Colonic mucosa (tissue), 4 donors: ENCODE measurements at regions not wholly inside any gene's neighbourhood (a gene's known extent, or its start where the extent isn't known, plus 50 kb on each side); places are given as distances from the start of the nearest gene placed in this dataset.
A peak's percentile ranks its signal among the peaks of the same experiment; 100 is the strongest.

Source experiments
- DNase-seq: peaks from one replicate; pipeline ENCODE4 v3.0.0-alpha.2; 2020
- H3K27ac ChIP-seq: fragments of 200-600 bp; one replicate; pipeline ENCODE4 v1.8.0; 2021
- H3K27me3 ChIP-seq: fragments of 200-600 bp; one replicate; pipeline ENCODE4 v1.8.0; 2021
- H3K36me3 ChIP-seq: fragments of 200-600 bp; one replicate; pipeline ENCODE4 v1.8.0; 2021
- H3K4me1 ChIP-seq: fragments of 200-600 bp; one replicate; pipeline ENCODE4 v1.8.0; 2021; ENCODE audit warnings: mild to moderate bottlenecking
- H3K4me3 ChIP-seq: fragments of 200-600 bp; one replicate; pipeline ENCODE4 v1.8.0; 2021
- H3K9ac ChIP-seq, 2 donors: one replicate each; pipeline ENCODE4 v1.7.0; 2013; ENCODE audit warnings: control low read depth in 2 of 2, low read depth in 2 of 2, low read length in 2 of 2
- H3K9me3 ChIP-seq: fragments of 200-600 bp; one replicate; pipeline ENCODE4 v1.8.0; 2021
- intact Hi-C: fragments of 100-400 bp; cut with DNase I; formaldehyde crosslinking; loops from one replicate; pipeline ENCODE4 v1.14.1; 2022
- TF ChIP-seq, protein P1 (sequence below): fragments of 200-600 bp; IDR thresholded peaks from one replicate; pipeline ENCODE4 v1.8.0; 2022; ENCODE audit warnings: antibody characterized with exemption, mild to moderate bottlenecking
- donor health status: healthy.
- donor health status: DM: no; HTN: no; CAD: no.
- donor health status: DM: no; HTN: no; CAD: no.

DNA sequence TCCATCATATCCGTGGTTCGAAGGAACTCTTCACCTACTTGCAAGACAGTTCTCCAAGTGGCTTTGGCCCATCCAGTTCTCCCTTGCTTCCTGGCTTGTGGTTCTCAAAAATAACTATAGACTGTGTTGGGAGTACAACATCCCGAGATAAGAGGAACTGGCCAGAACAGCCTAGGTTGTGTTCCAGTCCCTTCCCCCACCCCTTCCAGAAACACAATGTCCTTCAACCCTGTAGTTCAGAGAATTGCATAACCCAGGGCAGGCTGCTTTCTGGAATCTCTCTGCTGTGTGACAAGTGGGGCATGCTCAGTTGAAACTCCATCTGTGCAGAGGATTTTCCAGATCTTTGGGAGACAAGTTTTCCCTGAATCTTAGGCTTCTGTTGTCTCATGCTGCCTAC lies 206.5 kb downstream of the PCDH10 start:
- no peaks in the 10 kb centered on the region for H3K4me1 ChIP-seq
- intact Hi-C loops = no loop called here
- TF ChIP-seq, protein P1, sequence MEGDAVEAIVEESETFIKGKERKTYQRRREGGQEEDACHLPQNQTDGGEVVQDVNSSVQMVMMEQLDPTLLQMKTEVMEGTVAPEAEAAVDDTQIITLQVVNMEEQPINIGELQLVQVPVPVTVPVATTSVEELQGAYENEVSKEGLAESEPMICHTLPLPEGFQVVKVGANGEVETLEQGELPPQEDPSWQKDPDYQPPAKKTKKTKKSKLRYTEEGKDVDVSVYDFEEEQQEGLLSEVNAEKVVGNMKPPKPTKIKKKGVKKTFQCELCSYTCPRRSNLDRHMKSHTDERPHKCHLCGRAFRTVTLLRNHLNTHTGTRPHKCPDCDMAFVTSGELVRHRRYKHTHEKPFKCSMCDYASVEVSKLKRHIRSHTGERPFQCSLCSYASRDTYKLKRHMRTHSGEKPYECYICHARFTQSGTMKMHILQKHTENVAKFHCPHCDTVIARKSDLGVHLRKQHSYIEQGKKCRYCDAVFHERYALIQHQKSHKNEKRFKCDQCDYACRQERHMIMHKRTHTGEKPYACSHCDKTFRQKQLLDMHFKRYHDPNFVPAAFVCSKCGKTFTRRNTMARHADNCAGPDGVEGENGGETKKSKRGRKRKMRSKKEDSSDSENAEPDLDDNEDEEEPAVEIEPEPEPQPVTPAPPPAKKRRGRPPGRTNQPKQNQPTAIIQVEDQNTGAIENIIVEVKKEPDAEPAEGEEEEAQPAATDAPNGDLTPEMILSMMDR = no peak
- no peak overlapping the region for H3K27ac ChIP-seq
- H3K4me3 ChIP-seq = no peak overlapping the region
- H3K9ac ChIP-seq = no peak overlapping the region
- H3K27me3 ChIP-seq = no peaks in the 10 kb centered on the region
- no peak for DNase-seq
- no peaks in the 10 kb centered on the region for H3K9me3 ChIP-seq
- H3K36me3 ChIP-seq = no peaks in the 10 kb centered on the region

DNA sequence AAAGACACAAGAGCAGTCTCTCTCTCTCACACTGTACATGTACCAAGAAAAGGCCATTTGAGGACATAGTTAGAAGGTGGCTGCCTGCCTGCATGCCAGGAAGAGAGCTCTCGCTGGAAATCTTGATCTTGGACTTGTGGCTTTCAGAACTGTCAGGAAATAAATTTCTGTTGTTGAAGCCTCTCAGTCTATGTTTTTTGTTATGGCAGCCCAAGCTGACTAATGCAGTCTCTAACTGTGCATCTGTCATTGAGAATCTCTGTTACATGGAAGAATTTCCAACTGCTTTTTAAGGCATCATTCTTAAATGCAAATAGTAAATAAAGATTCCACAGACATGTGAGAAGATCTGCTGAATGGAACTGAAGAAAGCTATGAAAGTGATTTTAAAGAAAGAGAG lies 198.3 kb downstream of the PCDH10 start:
- no peak overlapping the region for H3K9ac ChIP-seq

DNA sequence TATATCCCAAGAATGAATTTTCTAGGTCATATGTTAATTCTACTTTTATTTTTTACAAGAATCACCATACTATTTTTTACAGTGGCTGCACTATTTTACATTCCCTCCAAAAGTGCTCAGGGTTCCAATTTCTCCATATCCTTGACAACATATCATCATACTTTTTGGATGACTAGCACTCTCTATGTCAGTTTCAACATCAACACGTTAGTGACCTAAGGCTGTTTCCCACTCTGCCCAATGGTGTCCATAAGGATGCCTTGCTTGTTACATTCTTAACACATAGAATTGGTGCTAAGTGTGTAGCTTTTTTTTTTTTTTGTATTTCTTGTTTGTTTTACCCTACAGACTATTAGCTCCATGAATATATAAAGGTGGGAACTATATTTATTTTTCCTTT lies 175.4 kb downstream of the PCDH10 start:
- no peaks in the 10 kb centered on the region for H3K36me3 ChIP-seq
- TF ChIP-seq, protein P1 = no peak
- H3K9ac ChIP-seq = no peak overlapping the region

More for the DNA sequence above, 198.3 kb downstream of the PCDH10 start:
- no peak for DNase-seq
- Histone ChIP-seq H3K9me3 (no peaks in the 10 kb centered on the region), H3K4me1 (no peaks in the 10 kb centered on the region), H3K27me3 (no peaks in the 10 kb centered on the region), H3K4me3 (no peak overlapping the region), H3K27ac (no peak overlapping the region), H3K36me3 (no peaks in the 10 kb centered on the region)
- TF ChIP-seq, protein P1 = no peak
- intact Hi-C loops = no loop called here

DNA sequence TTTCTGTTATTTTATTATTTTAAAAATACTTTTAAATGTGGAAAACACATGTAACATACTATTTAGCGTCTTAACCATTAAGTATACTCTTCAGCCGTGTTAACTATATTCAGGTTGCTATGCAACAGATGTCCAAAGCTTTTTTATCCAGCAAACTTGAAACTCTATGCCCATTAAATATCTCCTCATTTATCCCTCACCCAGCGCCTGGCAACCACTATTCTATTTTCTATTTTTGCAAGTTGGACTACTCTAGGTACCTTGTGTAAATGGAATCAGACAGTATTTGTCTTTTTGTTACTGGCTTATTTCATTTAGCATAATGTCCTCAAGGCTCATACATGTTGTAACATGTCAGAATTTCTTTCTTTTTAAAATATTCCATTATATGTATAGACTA lies 174.6 kb downstream of the PCDH10 start:
- Histone ChIP-seq H3K4me1 (no peaks in the 10 kb centered on the region), H3K9ac (no peak overlapping the region), H3K27me3 (no peaks in the 10 kb centered on the region), H3K9me3 (no peaks in the 10 kb centered on the region), H3K36me3 (no peaks in the 10 kb centered on the region), H3K4me3 (no peak overlapping the region), H3K27ac (no peak overlapping the region)
- intact Hi-C loops = no loop called here
- TF ChIP-seq, protein P1 = no peak
- DNase-seq = no peak

More for the DNA sequence above, 175.4 kb downstream of the PCDH10 start:
- DNase-seq = no peak
- Histone ChIP-seq H3K9me3 (no peaks in the 10 kb centered on the region), H3K4me1 (no peaks in the 10 kb centered on the region), H3K4me3 (no peak overlapping the region), H3K27me3 (no peaks in the 10 kb centered on the region), H3K27ac (no peak overlapping the region)
- intact Hi-C loops = no loop called here

DNA sequence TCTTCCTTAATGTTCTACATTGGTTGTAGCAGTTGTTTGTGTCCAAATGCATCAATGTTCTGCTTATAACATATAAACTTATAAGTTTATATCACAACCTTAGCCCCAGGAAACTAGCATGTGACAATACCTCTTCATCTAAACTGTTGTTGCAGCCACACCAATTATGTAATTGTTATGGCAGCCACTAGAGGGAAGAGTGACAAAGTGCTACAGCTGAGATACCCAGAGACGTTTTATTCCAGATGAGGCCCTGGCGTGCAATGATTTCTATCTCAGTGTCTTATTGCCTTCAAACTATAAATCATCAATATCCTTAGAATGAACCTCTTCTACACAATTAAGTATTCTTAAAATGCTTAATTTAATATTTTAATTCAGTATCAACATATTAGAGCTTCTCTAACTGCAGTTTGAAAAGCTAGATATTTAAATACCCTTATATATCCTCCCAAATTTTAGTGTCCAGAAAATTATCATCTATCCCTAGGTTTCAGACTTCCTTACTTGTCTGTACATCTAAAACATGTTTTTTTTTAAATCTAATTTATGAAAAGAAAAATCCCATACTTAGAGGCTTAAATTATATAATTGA lies 171.6 kb downstream of the PCDH10 start:
- Histone ChIP-seq H3K4me3 (no peak overlapping the region), H3K4me1 (no peaks in the 10 kb centered on the region), H3K9ac (no peak overlapping the region), H3K9me3 (no peaks in the 10 kb centered on the region), H3K36me3 (no peaks in the 10 kb centered on the region), H3K27me3 (no peaks in the 10 kb centered on the region), H3K27ac (no peak overlapping the region)
- no peak for DNase-seq
- intact Hi-C loops = no loop called here
- TF ChIP-seq, protein P1 = peak; percentile 17
